Glutamatergic neuron (in vitro differentiated cells): ENCODE measurements at regions not wholly inside any gene's neighbourhood (a gene's known extent, or its start where the extent isn't known, plus 50 kb on each side); places are given as distances from the start of the nearest gene placed in this dataset.

Experiments used
- DNase-seq: peaks from one replicate; pipeline ENCODE4 v3.0.0; 2022
- H3K27ac Mint-ChIP-seq: one replicate; pipeline ENCODE4 v1.8.0; 2020; ENCODE audit warnings: mild to moderate bottlenecking, mixed read lengths, inconsistent platforms; ENCODE audit not compliant: unreplicated experiment
- H3K27me3 Mint-ChIP-seq: one replicate; pipeline ENCODE4 v1.8.0; 2020; ENCODE audit warnings: mild to moderate bottlenecking, moderate library complexity, mixed read lengths, inconsistent platforms; ENCODE audit not compliant: unreplicated experiment
- H3K36me3 Mint-ChIP-seq: one replicate; pipeline ENCODE4 v1.8.0; 2020; ENCODE audit warnings: mild to moderate bottlenecking, mixed read lengths, inconsistent platforms; ENCODE audit not compliant: unreplicated experiment
- H3K4me1 Mint-ChIP-seq: one replicate; pipeline ENCODE4 v1.8.0; 2020; ENCODE audit warnings: mild to moderate bottlenecking, low read depth, mixed read lengths, inconsistent platforms; ENCODE audit not compliant: unreplicated experiment
- H3K4me3 Mint-ChIP-seq: one replicate; pipeline ENCODE4 v1.8.0; 2020; ENCODE audit warnings: mild to moderate bottlenecking, mixed read lengths, inconsistent platforms; ENCODE audit not compliant: unreplicated experiment
- H3K9me3 Mint-ChIP-seq: one replicate; pipeline ENCODE4 v1.8.0; 2020; ENCODE audit warnings: mild to moderate bottlenecking, moderate library complexity, mixed read lengths, inconsistent platforms; ENCODE audit not compliant: unreplicated experiment
- CTCF ChIP-seq: fragments of 200-600 bp; sonication (generic); IDR thresholded peaks from one replicate; pipeline ENCODE4 v1.5.0; 2021; ENCODE audit not compliant: partially characterized antibody, unreplicated experiment

GRCh38 chr3:64406271-64406670, 181.0 kb upstream of the PRICKLE2 start:
- DNase-seq: no peak
- Mint-ChIP-seq H3K4me3 (no peak overlapping the region), H3K4me1 (no peaks in the 10 kb centered on the region), H3K9me3 (no peaks in the 10 kb centered on the region), H3K27ac (no peak overlapping the region), H3K36me3 (no peaks in the 10 kb centered on the region), H3K27me3 (peaks cover 1% of the 10 kb centered on the region)
- no peak for TF ChIP-seq CTCF

DNA sequence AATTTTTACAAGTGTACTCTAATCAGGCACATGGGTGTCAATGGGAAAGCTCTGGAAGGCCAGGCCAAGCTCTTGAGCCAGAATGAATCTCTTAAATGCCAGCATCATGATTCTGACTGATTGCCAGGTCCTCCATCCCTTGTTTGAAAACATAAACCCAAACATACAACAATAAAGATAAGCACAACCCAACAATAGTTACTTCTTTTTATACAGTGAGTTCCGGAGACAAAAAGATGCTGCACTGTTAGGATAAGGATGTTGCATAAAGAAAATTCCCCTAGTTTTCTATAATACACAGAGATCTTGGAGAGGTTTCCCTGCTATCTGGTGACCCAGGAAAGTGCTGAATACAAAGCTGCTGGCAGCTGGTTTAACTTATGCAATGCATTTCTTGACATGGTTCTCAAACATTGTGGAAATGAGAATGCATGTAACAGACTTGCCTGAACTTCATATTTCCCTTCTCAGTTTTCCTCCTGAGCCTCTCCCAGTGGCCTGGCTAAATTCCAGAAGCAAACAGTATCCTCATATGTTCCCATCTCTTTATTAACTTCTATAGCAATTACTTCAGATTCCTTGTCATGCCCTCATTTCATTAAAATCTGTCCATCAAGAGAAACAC, 180.1 kb upstream of the PRICKLE2 start:
- Mint-ChIP-seq H3K9me3 (no peaks in the 10 kb centered on the region), H3K4me3 (no peak overlapping the region), H3K27ac (no peak overlapping the region), H3K4me1 (no peaks in the 10 kb centered on the region), H3K36me3 (no peaks in the 10 kb centered on the region), H3K27me3 (peaks cover 1% of the 10 kb centered on the region)
- no peak for DNase-seq
- TF ChIP-seq CTCF: no peak

- no peak for DNase-seq
- Mint-ChIP-seq H3K4me1 (peaks cover 15% of the 10 kb centered on the region), H3K4me3 (no peak overlapping the region), H3K27me3 (peaks cover 1% of the 10 kb centered on the region), H3K9me3 (peaks cover 1% of the 10 kb centered on the region), H3K36me3 (no peaks in the 10 kb centered on the region), H3K27ac (no peak overlapping the region)
- no peak for TF ChIP-seq CTCF
Measured at GRCh38 chr3:64400706-64401105, 175.4 kb upstream of the PRICKLE2 start.

DNA sequence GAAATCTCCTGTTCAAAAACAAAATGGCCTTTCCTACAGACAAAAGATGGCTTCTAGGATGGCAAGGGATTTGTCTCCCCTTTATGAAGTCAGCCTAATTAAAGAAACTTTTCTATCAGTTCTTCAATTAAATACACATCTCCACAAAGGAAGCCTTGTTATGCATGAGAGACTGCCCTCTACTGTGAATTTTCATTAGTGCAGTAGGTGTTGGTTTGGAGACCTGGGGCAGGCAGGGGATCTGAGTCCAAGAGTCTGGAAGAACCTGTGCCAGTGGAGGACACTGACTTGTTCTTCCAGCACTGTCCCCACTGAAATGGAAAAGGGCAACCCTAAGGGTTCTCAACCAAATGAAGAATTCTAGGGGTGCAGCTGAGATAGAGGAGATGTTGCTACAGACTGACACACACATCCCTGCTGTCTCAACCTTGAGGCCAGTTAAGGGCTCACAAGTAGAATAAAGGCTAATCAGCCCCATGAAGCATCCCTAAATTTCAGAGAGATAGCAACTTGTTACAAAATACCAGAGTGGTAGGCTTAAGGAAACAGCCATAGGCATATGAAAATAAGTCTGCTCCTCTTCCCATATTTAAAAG, 174.0 kb upstream of the PRICKLE2 start:
- peaks cover 2% of the 10 kb centered on the region for H3K27me3 Mint-ChIP-seq
- peaks cover 1% of the 10 kb centered on the region for H3K9me3 Mint-ChIP-seq
- TF ChIP-seq CTCF: peak; percentile 76
- H3K4me1 Mint-ChIP-seq: peaks cover 15% of the 10 kb centered on the region
- no peaks in the 10 kb centered on the region for H3K36me3 Mint-ChIP-seq
- DNase-seq: peak; percentile 20
- H3K27ac Mint-ChIP-seq: no peak overlapping the region
- H3K4me3 Mint-ChIP-seq: no peak overlapping the region

- TF ChIP-seq CTCF: no peak
- Mint-ChIP-seq H3K36me3 (no peaks in the 10 kb centered on the region), H3K9me3 (peaks cover 1% of the 10 kb centered on the region), H3K4me3 (no peak overlapping the region), H3K27me3 (peaks cover 2% of the 10 kb centered on the region), H3K27ac (no peak overlapping the region), H3K4me1 (peaks cover 15% of the 10 kb centered on the region)
- no peak for DNase-seq
Measured at GRCh38 chr3:64398476-64398875, 173.2 kb upstream of the PRICKLE2 start.
